ENCODE measurements at regions not wholly inside any gene's neighbourhood (a gene's known extent, or its start where the extent isn't known, plus 50 kb on each side); places are given as distances from the start of the nearest gene placed in this dataset.
"Not testable (repeated sequence)": the region's sequence is repeated elsewhere in the genome, so short reads cannot be mapped to it uniquely, and the experiment has no call there.

GRCh38 chr3:80898211-80898610 lies 863.2 kb downstream of the GBE1 start:
- Histone ChIP-seq H3K27ac (no peak overlapping the region), H3K9me3 (no peaks in the 10 kb centered on the region), H3K36me3 (ENCODE audit: low read depth, missing control alignments) (no peaks in the 10 kb centered on the region), H3K27me3 (no peaks in the 10 kb centered on the region), H3K4me1 (no peaks in the 10 kb centered on the region), H3K4me3 (no peak overlapping the region)
- DNase-seq: no peak
- TF ChIP-seq POLR2A (IDR thresholded peaks at IDR 0.05): no peak
- TF ChIP-seq CTCF (IDR thresholded peaks at IDR 0.05): no peak
- intact Hi-C loops (cut with DNase I; ENCODE audit: low total_unique reads): no loop called here

GRCh38 chr3:80897005-80897404 lies 864.4 kb downstream of the GBE1 start:
- intact Hi-C loops (cut with DNase I; ENCODE audit: low total_unique reads); H3K27me3 ChIP-seq; H3K4me1 ChIP-seq; H3K27ac ChIP-seq; H3K4me3 ChIP-seq; H3K36me3 ChIP-seq (ENCODE audit: low read depth, missing control alignments); H3K9me3 ChIP-seq; DNase-seq: not testable (repeated sequence)
- 79 to 80% methylated on average over 1 to 11 of the region's 12 CpGs for WGBS, 2 donors

GRCh38 chr3:80890571-80890970 lies 870.9 kb downstream of the GBE1 start:
- Histone ChIP-seq H3K4me1 (no peaks in the 10 kb centered on the region), H3K4me3 (no peak overlapping the region), H3K36me3 (ENCODE audit: low read depth, missing control alignments) (no peaks in the 10 kb centered on the region), H3K27ac (no peak overlapping the region), H3K9me3 (no peaks in the 10 kb centered on the region), H3K27me3 (no peaks in the 10 kb centered on the region)
- no peak for DNase-seq
- no peak for TF ChIP-seq CTCF (IDR thresholded peaks at IDR 0.05)
- no peak for TF ChIP-seq POLR2A (IDR thresholded peaks at IDR 0.05)
- 64 to 84% methylated on average over 2 of the region's 2 CpGs for WGBS, 2 donors
- intact Hi-C loops (cut with DNase I; ENCODE audit: low total_unique reads): no loop called here

GRCh38 chr3:80889535-80889934 lies 871.9 kb downstream of the GBE1 start:
- TF ChIP-seq POLR2A (IDR thresholded peaks at IDR 0.05) (no peak), CTCF (IDR thresholded peaks at IDR 0.05) (no peak)
- intact Hi-C loops (cut with DNase I; ENCODE audit: low total_unique reads): no loop called here
- no peaks in the 10 kb centered on the region for H3K4me1 ChIP-seq
- DNase-seq: no peak
- no peak overlapping the region for H3K4me3 ChIP-seq
- H3K9me3 ChIP-seq: no peaks in the 10 kb centered on the region
- 55 to 74% methylated on average over 3 of the region's 3 CpGs for WGBS, 2 donors
- H3K27ac ChIP-seq: no peak overlapping the region
- H3K27me3 ChIP-seq: no peaks in the 10 kb centered on the region
- no peaks in the 10 kb centered on the region for H3K36me3 ChIP-seq (ENCODE audit: low read depth, missing control alignments)

GRCh38 chr3:80870476-80871041 lies 890.9 kb downstream of the GBE1 start:
- WGBS, 2 donors: 71 to 87% methylated on average over 2 to 4 of the region's 4 CpGs
- TF ChIP-seq CTCF (IDR thresholded peaks at IDR 0.05) (no peak), POLR2A (IDR thresholded peaks at IDR 0.05) (no peak)
- Histone ChIP-seq H3K4me3 (no peak overlapping the region), H3K4me1 (no peaks in the 10 kb centered on the region), H3K27me3 (no peaks in the 10 kb centered on the region), H3K36me3 (ENCODE audit: low read depth, missing control alignments) (no peaks in the 10 kb centered on the region), H3K9me3 (no peaks in the 10 kb centered on the region), H3K27ac (no peak overlapping the region)
- intact Hi-C loops (cut with DNase I; ENCODE audit: low total_unique reads): no loop called here
- DNase-seq: no peak

Measured in testis (tissue), 2 donors.